ENCODE measurements at regions not wholly inside any gene's neighbourhood (a gene's known extent, or its start where the extent isn't known, plus 50 kb on each side); places are given as distances from the start of the nearest gene placed in this dataset.

GRCh38 chr22:48316257-48317250 is 1511.1 kb downstream of the BRD1 start:
- peaks cover 0 to 7% of the 10 kb centered on the region in 2 experiments; a peak in 2 of 4 replicates for H3K9me3 ChIP-seq (ENCODE audit: control insufficient read depth in 1 of 2, insufficient read depth in 1 of 2, low read depth in 1 of 2, low read length in 2 of 2)
- H3K27me3 ChIP-seq (ENCODE audit: insufficient read depth, low read length) = 0 out of 2 replicates have a peak, but pooled peaks cover 4% of the 10 kb centered on the region
- POLR2A ChIA-PET = no interaction called here
- no peak overlapping the region for H3K9ac ChIP-seq (ENCODE audit: low read length)
- no peaks in the 10 kb centered on the region for H3K36me3 ChIP-seq (ENCODE audit: control insufficient read depth in 1 of 2, insufficient read depth in 2 of 2, low read length in 2 of 2)
- RAD21 ChIA-PET (ENCODE audit: low non-redundant PET in 1 of 2, low total read pairs in 2 of 2, uncharacterized antibody in 2 of 2, unreplicated experiment in 2 of 2) = no interaction called here
- BruUV-seq (replicated peaks) = no TSS peak
- ATAC-seq (no peak), DNase-seq (ENCODE audit: low read depth, low spot score) (no peak)
- intact Hi-C loops (cut with micrococcal nuclease) = no loop called here
- no peak overlapping the region for H3K27ac ChIP-seq (ENCODE audit: low read depth, low read length)
- H3K9me2 ChIP-seq (ENCODE audit: insufficient read depth) = no peaks in the 10 kb centered on the region
- no peak overlapping the region for H3K4me2 ChIP-seq (ENCODE audit: low read length)
- CTCF ChIA-PET = no interaction called here
- no peak overlapping the region for H2AFZ ChIP-seq (ENCODE audit: low read depth, low read length, poor library complexity, severe bottlenecking)
- H3K4me1 ChIP-seq (ENCODE audit: control insufficient read depth in 1 of 2, insufficient read depth in 2 of 2, low read length in 2 of 2) = no peaks in the 10 kb centered on the region
- H3K4me3 ChIP-seq (replicated peaks in 1 of 2; ENCODE audit: low read depth in 1 of 2, low read length in 2 of 2) = no peak overlapping the region
- no peaks in the 10 kb centered on the region for H4K20me1 ChIP-seq (ENCODE audit: insufficient read depth)
- TF ChIP-seq FOSL1 (IDR thresholded peaks at IDR 0.05; ENCODE audit: low read depth) (no peak), TCF7L2 (IDR thresholded peaks at IDR 0.05; ENCODE audit: borderline replicate concordance, extremely low read depth, insufficient read depth, insufficient read length) (no peak), EZH2phosphoT487 (IDR thresholded peaks at IDR 0.05; ENCODE audit: borderline replicate concordance) (no peak), EGR1 (IDR thresholded peaks at IDR 0.05; ENCODE audit: low read depth) (no peak), SIN3A (IDR thresholded peaks at IDR 0.05; ENCODE audit: low read depth) (no peak), ELF1 (IDR thresholded peaks at IDR 0.05; ENCODE audit: borderline replicate concordance, low read depth) (no peak), POLR2A (IDR thresholded peaks at IDR 0.05; ENCODE audit: borderline replicate concordance, extremely low read depth, insufficient read depth, insufficient read length) (no peak), SRF (IDR thresholded peaks at IDR 0.05; ENCODE audit: low read depth) (no peak), ZBTB33 (IDR thresholded peaks at IDR 0.05; ENCODE audit: extremely low read depth, insufficient replicate concordance, low read length) (no peak), RAD21 (IDR thresholded peaks at IDR 0.05; ENCODE audit: low read depth) (no peak), ATF3 (IDR thresholded peaks at IDR 0.05) (no peak), EZH2 (IDR thresholded peaks at IDR 0.05) (no peak), CBX3 (IDR thresholded peaks at IDR 0.05; ENCODE audit: low read depth) (no peak), JUND (IDR thresholded peaks at IDR 0.05) (no peak), POLR2AphosphoS5 (IDR thresholded peaks at IDR 0.05; ENCODE audit: low read depth, low read length) (no peak)
- no peaks in the 10 kb centered on the region for H3K79me2 ChIP-seq (ENCODE audit: insufficient read depth, low read length)
